Panc1 (cell line): ENCODE measurements at regions not wholly inside any gene's neighbourhood (a gene's known extent, or its start where the extent isn't known, plus 50 kb on each side); places are given as distances from the start of the nearest gene placed in this dataset.

Experiments used
- CTCF ChIP-seq: fragments of 450-650 bp; IDR thresholded peaks from 2 replicates; pipeline ENCODE4 v1.5.1; 2017; ENCODE audit warnings: mild to moderate bottlenecking
- POLR2AphosphoS5 ChIP-seq: IDR thresholded peaks from 2 replicates; pipeline ENCODE4 v1.6.1; 2012; ENCODE audit warnings: mild to moderate bottlenecking, low read depth, low read length, moderate library complexity
- REST ChIP-seq, 2 experiments: IDR thresholded peaks; 2 replicates each; pipeline ENCODE4 v1.6.1; 2011 to 2012; ENCODE audit warnings: low read depth in 2 of 2, control low read depth in 1 of 2, low read length in 1 of 2, mild to moderate bottlenecking in 1 of 2, moderate library complexity in 1 of 2; ENCODE audit not compliant: insufficient read depth in 1 of 2
- SIN3A ChIP-seq: IDR thresholded peaks from 2 replicates; pipeline ENCODE4 v1.6.1; 2012; ENCODE audit warnings: low read depth, mild to moderate bottlenecking, low read length, moderate library complexity, borderline replicate concordance; ENCODE audit not compliant: insufficient read depth

GRCh38 chr16:26705346-26705745 is 361.4 kb upstream of the C16orf82 start:
- TF ChIP-seq SIN3A (no peak), CTCF (no peak), POLR2AphosphoS5 (no peak), REST (IDR thresholded peaks at IDR 0.05; ENCODE audit: insufficient read depth in 1 of 2, low read depth in 2 of 2, low read length in 1 of 2) (no peak)
